HEK293T (cell line): ENCODE measurements at regions not wholly inside any gene's neighbourhood (a gene's known extent, or its start where the extent isn't known, plus 50 kb on each side); places are given as distances from the start of the nearest gene placed in this dataset.

Experiments
- FOXK2 ChIP-seq: fragments of 450-650 bp; IDR thresholded peaks from 2 replicates; pipeline ENCODE4 v1.6.1; 2016; ENCODE audit warnings: mild to moderate bottlenecking
- FOXM1 ChIP-seq: fragments of 450-650 bp; IDR thresholded peaks from 2 replicates; pipeline ENCODE4 v1.6.1; 2017; ENCODE audit warnings: mild to moderate bottlenecking, borderline replicate concordance

- TF ChIP-seq FOXM1 (no peak), FOXK2 (no peak)
Measured at GRCh38 chr17:77378318-77379064, 237.7 kb downstream of the SEC14L1 start.
